ENCODE measurements at regions not wholly inside any gene's neighbourhood (a gene's known extent, or its start where the extent isn't known, plus 50 kb on each side); places are given as distances from the start of the nearest gene placed in this dataset.

GRCh38 chr4:19562456-19562855 is 689.2 kb upstream of the SLIT2 start:
- dilution Hi-C loops (cut with MboI; ENCODE audit: extremely low pct_ligation_motif_present, low sequenced_read_pairs), result no loop called here
- intact Hi-C loops (cut with micrococcal nuclease), result no loop called here

More at GRCh38 chr4:19562456-19562855, 689.2 kb upstream of the SLIT2 start:
- DNase-seq (ENCODE audit: low read depth, low spot score) (no peak), FAIRE-seq (no peak)
- POLR2A ChIA-PET, result no interaction called here
- Histone ChIP-seq H3K27ac (ENCODE audit: insufficient read depth, low read depth, low read length) (no peak overlapping the region), H3K36me3 (ENCODE audit: control insufficient read depth in 2 of 2, extremely low read depth in 1 of 2, insufficient read depth in 2 of 2, low read length in 2 of 2) (no peaks in the 10 kb centered on the region), H3K4me3 (replicated peaks in 1 of 3; ENCODE audit: insufficient read depth in 1 of 3, low read depth in 1 of 3, low read length in 3 of 3) (no peak overlapping the region), H3K9me3 (replicated peaks; ENCODE audit: control insufficient read depth, insufficient read depth, low read length) (no peaks in the 10 kb centered on the region), H3K9me1 (replicated peaks; ENCODE audit: control insufficient read depth, extremely low read depth, insufficient read depth, low read length) (no peaks in the 10 kb centered on the region), H3K27me3 (ENCODE audit: control insufficient read depth in 2 of 2, insufficient read depth in 2 of 2, low read length in 2 of 2) (no peaks in the 10 kb centered on the region), H4K20me1 (replicated peaks; ENCODE audit: control insufficient read depth, extremely low read depth, insufficient read depth, low read length) (no peaks in the 10 kb centered on the region), H2AFZ (ENCODE audit: low read depth, low read length) (no peak overlapping the region), H3K79me2 (ENCODE audit: control insufficient read depth, insufficient read depth, low read length) (no peaks in the 10 kb centered on the region), H3K4me2 (ENCODE audit: insufficient read depth, low read length) (no peak overlapping the region), H3K9ac (replicated peaks; ENCODE audit: extremely low read depth, insufficient read depth, low read length) (no peak overlapping the region), H3K4me1 (ENCODE audit: control insufficient read depth, extremely low read depth, insufficient read depth, low read length) (no peaks in the 10 kb centered on the region)
- TF ChIP-seq POLR2AphosphoS5 (IDR thresholded peaks at IDR 0.05; ENCODE audit: insufficient read depth, low read depth, low read length), result no peak
- no peak for TF ChIP-seq EZH2 (IDR thresholded peaks at IDR 0.05; ENCODE audit: borderline replicate concordance, low read depth, low read length, severe bottlenecking)
- TF ChIP-seq POLR2A (IDR thresholded peaks at IDR 0.05; ENCODE audit: low read depth, low read length), result no peak
- TF ChIP-seq FOS (IDR thresholded peaks at IDR 0.05; ENCODE audit: borderline replicate concordance, insufficient read depth, low read length), result no peak
- no peak for TF ChIP-seq MYC (IDR thresholded peaks at IDR 0.05; ENCODE audit: low read depth, low read length)
- no peak for TF ChIP-seq JUN (IDR thresholded peaks at IDR 0.05; ENCODE audit: borderline replicate concordance, insufficient read depth, insufficient read length, low read depth)
- no peak for TF ChIP-seq CTCF (IDR thresholded peaks at IDR 0.05; ENCODE audit: extremely low read depth in 1 of 2, insufficient read depth in 1 of 2, low read depth in 1 of 2, low read length in 2 of 2)
- TF ChIP-seq MAX (IDR thresholded peaks at IDR 0.05; ENCODE audit: insufficient read depth, insufficient read length), result no peak
- no peak for TF ChIP-seq GATA2 (IDR thresholded peaks at IDR 0.05; ENCODE audit: insufficient read depth, insufficient read length, low read depth, low read length)
- CTCF ChIA-PET, result interaction anchor here (1.3 kb wide), 1 partner anchor 11 kb away, joined by 3 read pairs; no protein-coding TSS in a partner anchor
- no TSS peak for BruUV-seq (replicated peaks)

Data from endothelial cell of umbilical vein (primary cell).